K562 (cell line): ENCODE measurements at regions not wholly inside any gene's neighbourhood (a gene's known extent, or its start where the extent isn't known, plus 50 kb on each side); places are given as distances from the start of the nearest gene placed in this dataset.

Source experiments
- ATAC-seq: fragments of 200-7000 bp; cut with Tn5 transposase; 3 replicates; pipeline ENCODE4 v1.9.1; 2020; ENCODE audit warnings: moderate library complexity
- BruUV-seq: library from RNA; stranded (reverse); fragments of 400-500 nt; replicated peaks from 2 replicates; lab custom pipeline; 2021; lab: Mats Ljungman, UMichigan
- CTCF ChIA-PET: fragments of 300-600 bp; formaldehyde crosslinking; extraction: SDS; loops from one replicate; lab custom pipeline; 2021; ENCODE audit warnings: low intra/inter-chr PET ratio; lab: Yijun Ruan, JAX
- POLR2A ChIA-PET: fragments of 300-600, 350-650 bp; sonication (Branson Sonifier 250); formaldehyde crosslinking; extraction: SDS; loops from one replicate; lab custom pipeline; 2021; ENCODE audit warnings: antibody characterized with exemption, inconsistent platforms; lab: Yijun Ruan, JAX
- DNase-seq, 4 experiments: peaks; one replicate each; pipeline versions ENCODE4 v3.0.0 to v3.0.0-alpha.2; 2011 to 2018; ENCODE audit warnings: low spot score in 3 of 4, mixed read lengths in 3 of 4; ENCODE audit errors: extremely low read depth in 1 of 4
- FAIRE-seq: peaks from 2 replicates; lab custom pipeline; 2011; peaks lifted over from hg19 to GRCh38; lab: Jason Lieb, UNC
- H2AFZ ChIP-seq: 2 replicates; pipeline ENCODE4 v1.6.0; 2011; ENCODE audit warnings: low read depth, low read length, control low read depth, inconsistent platforms
- H3K27ac ChIP-seq: fragments of 200-600 bp; 3 replicates; pipeline ENCODE4 v1.8.0; 2011; ENCODE audit warnings: low read depth, mild to moderate bottlenecking, control low read depth, inconsistent platforms, low read length, moderate library complexity, mixed read lengths; ENCODE audit errors: extremely low read depth
- H3K27me3 ChIP-seq, 2 experiments: fragments of 300-600 bp in 1 of 2; 2 replicates in 1 of 2; 3 replicates in 1 of 2; pipeline versions ENCODE4 v1.6.0 to v1.8.0; 2011; ENCODE audit warnings: inconsistent platforms in 2 of 2, low read length in 2 of 2, mild to moderate bottlenecking in 1 of 2, mixed read lengths in 1 of 2, moderate library complexity in 1 of 2; ENCODE audit not compliant: control insufficient read depth in 2 of 2, insufficient read depth in 2 of 2
- H3K36me3 ChIP-seq: fragments of 300-600 bp; 3 replicates; pipeline ENCODE4 v1.8.0; 2011; ENCODE audit warnings: mild to moderate bottlenecking, low read length, inconsistent platforms; ENCODE audit not compliant: control insufficient read depth, insufficient read depth
- H3K4me1 ChIP-seq, 2 experiments: fragments of 200-600 bp in 1 of 2; replicated peaks in 1 of 2; 2 replicates in 1 of 2; 3 replicates in 1 of 2; pipeline versions ENCODE4 v1.5.1 to v1.8.0; 2011; ENCODE audit warnings: inconsistent platforms in 2 of 2, low read length in 2 of 2, mild to moderate bottlenecking in 1 of 2, mixed read lengths in 1 of 2, moderate library complexity in 1 of 2; ENCODE audit not compliant: control insufficient read depth in 2 of 2, insufficient read depth in 2 of 2
- H3K4me2 ChIP-seq: 2 replicates; pipeline ENCODE4 v1.6.1; 2011; ENCODE audit warnings: low read length, control low read depth, inconsistent platforms, mixed read lengths; ENCODE audit not compliant: insufficient read depth
- H3K4me3 ChIP-seq: fragments of 200-600 bp; sonication (generic), shearing (Covaris generic); 2 replicates; pipeline ENCODE4 v1.5.1; 2016; ENCODE audit warnings: control low read depth, inconsistent platforms
- H3K79me2 ChIP-seq: fragments of 200-600 bp; 3 replicates; pipeline ENCODE4 v1.8.0; 2011; ENCODE audit warnings: low read length, inconsistent platforms; ENCODE audit not compliant: control insufficient read depth, insufficient read depth
- H3K9ac ChIP-seq, 2 experiments: 2 replicates each; pipeline versions ENCODE4 v1.6.0 to v1.6.1; 2011; ENCODE audit warnings: low read depth in 2 of 2, low read length in 2 of 2, control low read depth in 1 of 2, inconsistent platforms in 1 of 2, mild to moderate bottlenecking in 1 of 2, mixed read lengths in 1 of 2; ENCODE audit not compliant: insufficient read depth in 1 of 2
- H3K9me1 ChIP-seq: one replicate; pipeline ENCODE4 v1.6.0; 2011; ENCODE audit warnings: inconsistent platforms, mild to moderate bottlenecking, low read length, moderate library complexity; ENCODE audit not compliant: control insufficient read depth, insufficient read depth
- H3K9me3 ChIP-seq: replicated peaks from 2 replicates; pipeline ENCODE4 v1.5.1; 2011; ENCODE audit warnings: low read depth, low read length, inconsistent platforms; ENCODE audit not compliant: control insufficient read depth, insufficient read depth
- H4K20me1 ChIP-seq: replicated peaks from 2 replicates; pipeline ENCODE4 v1.6.1; 2011; ENCODE audit warnings: low read length, inconsistent platforms, mixed read lengths; ENCODE audit not compliant: control insufficient read depth, insufficient read depth
- BACH1 ChIP-seq: fragments of 200-800 bp; sonication (Bioruptor generic); IDR thresholded peaks from 2 replicates; pipeline ENCODE4 v1.6.1; 2016; ENCODE audit warnings: missing genetic modification characterization, missing compliant biosample characterization
- DEAF1 ChIP-seq: fragments of 450-650 bp; formaldehyde crosslinking; IDR thresholded peaks from 2 replicates; pipeline ENCODE4 v1.4.0; 2020; ENCODE audit warnings: mild to moderate bottlenecking, moderate library complexity
- DMBX1 ChIP-seq: fragments of 250-450 bp; sonication (Bioruptor Pico); IDR thresholded peaks from 2 replicates; pipeline ENCODE4 v1.8.0; 2022; ENCODE audit warnings: inconsistent platforms, mild to moderate bottlenecking, moderate library complexity, borderline replicate concordance
- DPF2 ChIP-seq: fragments of 450-650 bp; IDR thresholded peaks from 2 replicates; pipeline ENCODE4 v1.6.1; 2016
- GTF2E2 ChIP-seq: fragments of 200-800 bp; sonication (Bioruptor generic); IDR thresholded peaks from 2 replicates; pipeline ENCODE4 v1.6.1; 2016; ENCODE audit warnings: missing genetic modification characterization, missing compliant biosample characterization
- HBP1 ChIP-seq: fragments of 450-650 bp; formaldehyde crosslinking; IDR thresholded peaks from 2 replicates; pipeline ENCODE4 v1.4.0; 2022; ENCODE audit warnings: missing genetic modification characterization
- HCFC1 ChIP-seq: IDR thresholded peaks from 2 replicates; pipeline ENCODE4 v1.6.1; 2012; ENCODE audit warnings: low read depth, low read length, improper control_type of control experiment
- HDAC8 ChIP-seq: fragments of 450-650 bp; IDR thresholded peaks from 2 replicates; pipeline ENCODE4 v1.6.1; 2016; ENCODE audit warnings: mild to moderate bottlenecking, missing genetic modification characterization, moderate library complexity, missing compliant biosample characterization
- MAFK ChIP-seq: IDR thresholded peaks from 2 replicates; pipeline ENCODE4 v1.6.1; 2011; ENCODE audit warnings: low read length, improper control_type of control experiment
- NKRF ChIP-seq: fragments of 450-650 bp; IDR thresholded peaks from 2 replicates; pipeline ENCODE4 v1.6.1; 2016; ENCODE audit warnings: borderline replicate concordance
- NR2C2 ChIP-seq, 2 experiments: fragments of 200-800 bp in 1 of 2; sonication (Bioruptor generic) in 1 of 2; sonication (generic) in 1 of 2; formaldehyde crosslinking in 1 of 2; IDR thresholded peaks; 2 replicates each; pipeline versions ENCODE4 v1.6.1 to v1.8.0; 2016 to 2022; ENCODE audit warnings: mild to moderate bottlenecking in 1 of 2, missing compliant biosample characterization in 1 of 2, missing genetic modification characterization in 1 of 2, missing genetic modification reagents in 1 of 2
- PKNOX1 ChIP-seq: fragments of 450-650 bp; IDR thresholded peaks from 2 replicates; pipeline ENCODE4 v1.6.1; 2016
- ZBED1 ChIP-seq: IDR thresholded peaks from 2 replicates; pipeline ENCODE4 v1.6.1; 2014
- ZNF436 ChIP-seq: fragments of 250-450, 450-650 bp; sonication (Bioruptor Pico); formaldehyde crosslinking; IDR thresholded peaks from 2 replicates; pipeline ENCODE4 v1.7.0; 2020; ENCODE audit warnings: mild to moderate bottlenecking
- ZNF57 ChIP-seq: fragments of 450-650 bp; formaldehyde crosslinking; IDR thresholded peaks from 2 replicates; pipeline ENCODE4 v1.4.0; 2020; ENCODE audit warnings: mild to moderate bottlenecking, moderate library complexity
- ZNF584 ChIP-seq: fragments of 200-800 bp; sonication (Bioruptor generic); IDR thresholded peaks from 2 replicates; pipeline ENCODE4 v1.6.1; 2016; ENCODE audit warnings: low read depth, mild to moderate bottlenecking, missing genetic modification characterization, missing compliant biosample characterization
- WGBS: fragments of 100-300 bp; shearing (Covaris generic); methylation state at CpG from one replicate; pipeline ENCODE4 v1.1.6; 2016; ENCODE audit warnings: low coverage, mixed read lengths; ENCODE audit not compliant: insufficient coverage; ENCODE audit errors: missing lambda C conversion rate; 5-methylcytosine and 5-hydroxymethylcytosine counted together
- in situ Hi-C: fragments of 300-500 bp; cut with MboI; formaldehyde crosslinking; loops from 4 replicates; pipeline ENCODE4 v1.15.0; 2018; ENCODE audit warnings: inconsistent platforms, mixed read lengths
- intact Hi-C: fragments of 100-400 bp; cut with micrococcal nuclease; formaldehyde crosslinking; loops from 2 replicates; pipeline ENCODE4 v1.14.2; 2022

GRCh38 chr15:63450884-63451225, 53.5 kb upstream of the USP3 start (continued):
- no peak for TF ChIP-seq DEAF1
- no peak for TF ChIP-seq NR2C2 (CRISPR knock-in tag; IDR thresholded peaks at IDR 0.05)
- TF ChIP-seq NR2C2 (tag; IDR thresholded peaks at IDR 0.05) = no peak

- no peak overlapping the region for H3K4me3 ChIP-seq
- no peaks in the 10 kb centered on the region for H3K9me1 ChIP-seq
- 71% methylated on average over 5 of the region's 5 CpGs for WGBS
- H3K9me3 ChIP-seq = no peaks in the 10 kb centered on the region
- no peak overlapping the region for H3K4me2 ChIP-seq
- in situ Hi-C loops = loop anchor here (25.0 kb wide), 1 partner anchor 611 kb away; no protein-coding TSS in a partner anchor
- H3K27ac ChIP-seq = no peak overlapping the region
- no TSS peak for BruUV-seq
- FAIRE-seq = no peak
- H3K9ac ChIP-seq = no peak overlapping the region
- ATAC-seq = no peak
- H4K20me1 ChIP-seq = no peaks in the 10 kb centered on the region
- no peaks in the 10 kb centered on the region; a peak in 2 of 5 replicates for H3K4me1 ChIP-seq
- DNase-seq = no peak
- POLR2A ChIA-PET = interaction anchor here (0.5 to 0.6 kb wide), 2 partner anchors 53 to 386 kb away, joined by 3 read pairs; partner anchors contain the start of gene USP3
- no peak overlapping the region for H2AFZ ChIP-seq
- H3K27me3 ChIP-seq = no peaks in the 10 kb centered on the region; a peak in 1 of 5 replicates
- no peaks in the 10 kb centered on the region for H3K36me3 ChIP-seq
- CTCF ChIA-PET = no interaction called here
- intact Hi-C loops = no loop called here
- H3K79me2 ChIP-seq = no peaks in the 10 kb centered on the region
- TF ChIP-seq MAFK (no peak), NKRF (no peak), GTF2E2 (tag) (no peak), DMBX1 (no peak), HCFC1 (no peak), HDAC8 (tag) (no peak), ZNF436 (no peak), DPF2 (no peak), BACH1 (tag) (no peak), HBP1 (no peak), PKNOX1 (no peak), ZNF57 (CRISPR knock-in tag) (no peak), ZNF584 (CRISPR knock-in tag) (no peak), ZBED1 (no peak)
Measured at GRCh38 chr15:63451671-63452315, 52.6 kb upstream of the USP3 start.
